GM19397 (cell line): ENCODE measurements at regions not wholly inside any gene's neighbourhood (a gene's known extent, or its start where the extent isn't known, plus 50 kb on each side); places are given as distances from the start of the nearest gene placed in this dataset.

Experiments
- ATAC-seq: cut with Tn5 transposase; IDR thresholded peaks from one replicate; pipeline ENCODE4 v1.9.1; 2021; ENCODE audit warnings: mild to moderate bottlenecking, moderate library complexity; ENCODE audit not compliant: unreplicated experiment

DNA sequence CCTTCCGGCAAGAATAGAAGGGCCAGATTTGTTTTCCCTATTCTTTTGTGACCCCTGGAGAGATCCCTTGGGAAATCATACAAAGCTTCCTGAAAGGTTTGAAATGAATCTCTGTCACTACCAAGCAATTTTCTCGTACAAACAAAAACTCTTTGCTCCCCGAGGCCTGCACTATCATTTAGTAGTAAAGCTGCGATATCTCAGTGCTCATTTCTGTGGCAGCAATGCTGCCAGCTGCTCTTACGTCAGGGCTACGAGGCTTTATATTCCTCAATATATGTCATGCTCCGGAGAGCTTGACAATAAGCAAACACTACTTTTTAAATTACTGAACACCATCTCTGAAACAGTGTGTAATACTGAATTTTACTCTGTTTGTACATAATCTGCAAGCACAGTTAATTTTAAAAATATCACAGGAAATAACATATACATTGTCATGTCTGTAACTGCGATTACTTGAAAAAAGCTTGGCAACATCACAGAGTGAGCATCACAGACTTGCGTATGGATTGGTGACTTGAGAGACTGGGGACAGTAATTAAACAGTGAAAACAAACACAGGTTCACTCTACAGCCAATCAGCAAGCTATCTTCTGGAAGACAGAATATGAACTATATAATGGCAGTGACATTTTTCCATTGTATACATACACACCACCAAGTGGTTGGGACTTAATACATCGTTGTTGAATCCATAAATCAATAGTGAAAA is 403.3 kb upstream of the NETO1 start:
- no peak for ATAC-seq

DNA sequence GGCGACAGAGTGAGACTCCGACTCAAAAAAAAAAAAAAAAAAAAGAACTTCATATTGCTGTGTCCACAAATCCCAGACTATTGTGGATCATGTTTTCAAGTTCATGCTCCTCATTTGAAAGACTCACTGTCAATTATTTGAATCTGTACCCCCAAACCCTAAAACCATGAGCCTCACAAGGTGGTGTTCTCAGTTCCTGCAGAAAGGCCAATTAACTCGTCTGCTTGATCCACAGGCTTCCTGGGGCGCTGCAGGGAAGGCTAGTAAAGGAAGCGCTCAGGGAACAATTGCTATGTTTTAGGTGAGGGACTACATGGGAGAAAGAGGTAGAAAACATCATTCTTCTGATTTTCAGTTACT is 396.8 kb upstream of the NETO1 start:
- ATAC-seq = no peak

DNA sequence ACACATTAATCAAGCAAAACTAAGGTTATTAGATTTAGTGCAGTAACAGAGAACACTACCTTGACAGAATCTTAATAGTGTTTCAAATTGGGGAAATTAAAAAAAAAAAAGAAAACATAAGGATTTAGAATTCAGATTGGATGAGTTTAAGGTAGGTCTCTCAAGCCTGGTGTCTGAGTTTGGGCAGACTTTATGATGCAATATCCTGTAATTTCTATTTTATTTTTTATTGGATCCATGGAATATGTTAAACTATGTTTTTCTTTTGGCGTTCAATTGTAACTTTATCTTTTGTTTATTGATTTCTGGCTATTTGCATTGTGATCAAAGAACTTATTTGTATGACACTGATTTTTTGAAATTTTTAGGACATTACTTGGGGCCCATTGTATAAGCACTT is 394.1 kb upstream of the NETO1 start:
- no peak for ATAC-seq

DNA sequence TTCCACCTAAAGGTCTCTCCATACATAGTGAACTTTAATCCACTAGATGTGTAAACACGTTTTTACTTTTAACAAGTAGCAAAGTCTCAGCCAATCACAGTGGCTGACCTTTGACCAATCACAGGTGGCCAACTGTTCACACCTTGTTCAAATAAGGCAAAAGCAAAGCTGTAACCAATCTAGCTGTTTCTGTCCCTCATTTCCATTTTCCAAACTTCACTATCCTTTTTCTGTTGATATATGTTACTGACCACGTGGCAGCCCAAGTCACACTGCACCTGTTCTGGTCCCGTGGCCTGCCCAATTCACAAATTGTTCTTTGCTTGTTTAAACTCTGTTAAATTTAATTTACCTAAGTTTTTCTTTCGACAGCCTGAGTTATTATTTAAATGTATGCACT is 393.5 kb upstream of the NETO1 start:
- no peak for ATAC-seq

DNA sequence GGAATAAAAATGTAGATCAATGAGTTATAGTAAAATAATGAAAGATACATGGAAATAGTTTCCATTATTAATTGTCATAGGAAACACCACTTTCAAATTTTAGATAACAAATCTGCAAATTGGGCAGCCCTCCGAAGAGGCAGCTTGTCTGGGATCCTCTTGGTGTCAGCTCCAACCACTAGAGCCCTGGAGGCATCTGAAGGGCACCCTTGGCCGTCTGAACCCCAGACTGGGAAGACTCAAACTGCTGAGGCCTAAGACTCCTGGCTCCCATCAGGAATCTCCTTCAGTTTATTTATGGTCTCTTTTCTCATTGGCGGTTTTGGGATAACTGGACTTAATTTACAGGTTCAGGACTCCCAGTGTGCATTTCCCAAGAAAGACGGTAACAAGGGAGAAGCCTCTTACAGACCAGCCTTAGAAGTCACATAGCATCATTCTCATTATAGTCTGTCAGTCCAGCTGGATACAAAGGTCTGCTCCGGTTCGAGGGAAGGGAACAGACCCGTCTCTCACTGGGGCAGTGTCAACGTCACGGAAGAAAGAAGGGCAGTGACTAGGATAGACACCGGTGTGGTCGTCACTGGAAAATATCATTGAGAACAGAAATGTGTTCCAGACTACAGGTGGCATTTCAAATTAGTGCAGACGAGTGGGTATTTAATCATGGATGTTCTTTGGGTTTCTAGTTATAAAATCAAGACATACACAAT is 390.7 kb upstream of the NETO1 start:
- ATAC-seq = no peak

DNA sequence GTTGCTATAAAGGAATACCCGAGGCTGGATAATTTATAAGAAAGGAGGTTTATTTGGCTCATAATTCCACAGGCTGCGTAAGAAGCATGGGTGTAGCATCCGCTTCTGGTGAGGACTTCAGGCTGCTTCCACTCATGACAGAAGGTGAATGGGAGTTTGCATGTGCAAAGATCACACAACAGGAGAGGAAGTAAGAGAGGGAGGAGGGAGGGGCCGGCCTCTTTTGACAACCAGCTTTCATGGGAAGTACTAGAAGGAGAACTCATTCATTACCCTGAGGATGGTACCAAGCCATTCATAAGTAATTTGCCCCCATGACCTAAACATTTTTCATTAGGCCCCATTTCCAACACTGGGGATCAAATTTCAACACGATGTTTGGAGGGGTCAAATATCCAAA is 386.8 kb upstream of the NETO1 start:
- ATAC-seq = no peak

DNA sequence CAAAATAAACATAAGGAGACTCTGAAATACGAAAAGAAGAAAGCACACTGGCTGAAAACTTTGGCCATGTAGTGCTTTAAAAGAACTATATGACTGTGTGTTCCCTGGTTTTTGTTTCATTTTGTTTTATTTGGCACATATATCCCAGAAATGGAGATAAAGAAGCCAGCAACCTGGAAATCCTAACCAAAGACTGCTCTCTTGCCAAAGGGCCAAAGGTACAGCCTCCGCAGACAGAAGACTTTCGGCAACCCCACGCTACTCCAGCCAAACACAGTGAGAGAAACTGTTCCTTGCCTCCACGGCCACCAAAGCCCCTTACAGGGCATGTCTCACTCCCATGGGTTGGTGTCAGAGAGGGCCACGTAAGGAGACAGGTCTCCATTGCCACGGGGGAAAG is 381.2 kb upstream of the NETO1 start:
- no peak for ATAC-seq

DNA sequence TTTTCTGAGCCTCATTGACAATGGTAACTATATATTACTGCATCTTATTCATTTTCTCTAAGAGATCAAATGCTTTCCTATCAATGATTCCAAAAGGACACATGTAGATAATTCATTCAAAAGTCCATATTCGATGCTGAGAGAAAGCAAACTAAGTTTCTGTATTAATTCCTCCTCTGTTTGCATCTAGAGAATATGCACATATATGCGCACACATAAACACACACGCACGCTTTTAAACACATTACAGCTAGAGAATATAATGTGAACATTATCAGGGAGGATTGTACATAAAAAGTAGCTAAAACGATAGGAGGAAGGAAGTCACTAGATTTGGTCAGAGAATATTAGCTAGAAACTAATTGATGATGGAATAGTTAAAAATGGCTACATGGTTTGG is 379.0 kb upstream of the NETO1 start:
- ATAC-seq = no peak

DNA sequence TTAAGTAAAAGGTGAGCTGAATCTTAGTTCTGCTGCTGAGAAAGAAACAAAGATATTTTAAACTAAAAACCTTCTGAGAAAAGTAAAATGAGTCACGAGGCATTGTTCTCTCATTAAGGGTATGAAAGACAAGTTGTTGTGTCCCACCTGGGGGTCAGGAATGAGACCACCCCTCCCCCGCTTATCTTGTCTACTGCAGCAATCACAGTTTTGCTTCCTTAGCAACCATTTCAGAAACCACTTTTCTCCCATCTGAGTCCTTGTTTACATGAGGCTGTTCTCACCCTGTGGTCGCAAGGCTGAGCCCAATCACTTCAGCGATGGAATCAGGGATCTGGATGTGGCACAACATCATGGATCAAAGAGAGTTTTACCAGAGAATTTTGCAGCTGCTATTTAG is 377.6 kb upstream of the NETO1 start:
- no peak for ATAC-seq

DNA sequence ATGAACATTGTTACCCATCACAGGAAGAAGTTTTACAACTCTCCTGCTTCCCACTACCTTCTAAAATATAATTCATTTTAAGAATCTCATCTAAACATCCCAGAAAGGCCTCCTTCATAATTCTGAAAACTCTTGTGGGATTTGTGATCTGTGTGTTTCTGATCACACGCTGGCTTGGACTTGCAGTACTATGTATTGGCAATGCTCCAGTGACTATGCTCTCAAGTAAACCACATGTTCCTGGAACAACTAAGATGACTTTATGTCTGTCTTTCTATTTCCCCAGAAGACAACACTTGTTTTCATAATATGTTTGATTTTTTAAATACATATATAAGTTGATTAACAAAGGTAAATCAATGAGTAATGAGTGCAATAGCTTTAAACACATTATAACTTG is 376.6 kb upstream of the NETO1 start:
- ATAC-seq = no peak

DNA sequence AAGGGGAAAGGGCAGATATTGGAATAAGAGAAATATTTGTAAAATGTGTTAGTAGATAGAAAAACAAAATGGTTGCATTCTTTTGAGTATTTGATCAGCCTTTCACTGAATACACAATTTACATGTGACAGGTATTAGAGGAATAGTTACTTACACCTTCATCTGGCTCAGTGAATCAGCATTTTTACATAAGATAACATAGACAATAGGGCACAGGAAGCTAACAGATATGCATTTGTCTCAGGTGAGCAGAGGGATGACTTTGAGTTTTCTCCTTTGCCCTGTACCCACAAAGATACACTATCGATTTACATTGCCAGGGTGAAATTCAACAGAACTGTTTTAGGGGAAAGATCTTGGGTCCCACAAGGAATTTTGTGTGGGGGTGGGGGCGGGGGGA is 373.1 kb upstream of the NETO1 start:
- ATAC-seq = no peak

DNA sequence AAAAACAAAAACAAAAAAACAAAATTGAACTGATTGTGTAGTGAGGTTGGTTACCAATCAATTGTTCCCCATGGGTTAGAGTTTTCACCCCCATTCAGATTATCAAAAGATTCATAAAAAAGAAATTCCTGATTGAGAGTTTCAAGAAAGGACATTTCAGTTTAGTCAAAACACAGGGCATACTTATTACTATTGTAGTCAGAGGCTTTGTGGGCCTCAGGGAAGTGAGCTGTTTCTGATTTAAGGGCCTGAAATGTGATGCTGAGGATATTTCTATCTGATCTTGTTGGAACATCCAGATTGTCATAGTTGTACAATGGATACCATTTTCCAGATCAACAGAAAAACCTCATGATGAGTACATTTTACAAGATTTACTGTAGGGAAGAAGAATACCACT is 368.1 kb upstream of the NETO1 start:
- ATAC-seq = no peak

DNA sequence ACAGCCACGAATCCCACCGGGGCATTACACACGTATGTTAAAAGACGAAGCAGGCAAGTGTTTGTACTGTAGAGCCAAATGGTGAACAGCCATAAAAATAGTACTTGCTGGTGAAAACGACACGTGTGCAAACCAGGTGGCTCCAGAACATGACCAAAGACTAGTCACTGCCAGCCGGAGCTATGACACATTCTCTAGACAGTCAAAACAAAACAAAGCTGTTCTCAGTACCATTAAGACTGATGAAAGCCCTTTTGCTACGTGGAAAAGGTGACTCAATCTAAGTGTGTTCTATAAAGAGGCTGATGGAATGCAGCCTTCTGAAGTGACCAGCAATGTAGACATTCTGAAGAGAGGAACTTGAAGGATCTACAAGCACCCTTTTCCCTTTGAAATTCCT is 367.7 kb upstream of the NETO1 start:
- ATAC-seq = peak; percentile 84

DNA sequence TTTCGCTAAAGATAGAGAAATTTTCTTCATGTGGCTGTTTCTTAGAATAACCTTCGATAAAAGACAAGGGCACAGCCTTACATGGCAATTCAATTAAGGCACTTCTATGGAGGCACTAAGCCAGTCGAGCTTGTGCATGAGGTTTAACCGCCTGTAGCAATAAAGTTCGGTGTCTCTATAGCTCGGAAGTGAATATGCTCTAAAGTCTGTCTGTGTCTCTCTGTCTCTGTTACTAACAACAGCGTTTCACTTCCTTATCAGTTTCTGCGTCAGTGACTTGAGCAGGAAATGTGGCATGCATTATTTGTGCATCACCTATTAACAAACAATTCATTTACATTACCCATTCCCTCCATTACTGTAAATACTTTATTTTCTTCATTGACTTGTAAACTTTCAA is 365.1 kb upstream of the NETO1 start:
- peak; percentile 85 for ATAC-seq

DNA sequence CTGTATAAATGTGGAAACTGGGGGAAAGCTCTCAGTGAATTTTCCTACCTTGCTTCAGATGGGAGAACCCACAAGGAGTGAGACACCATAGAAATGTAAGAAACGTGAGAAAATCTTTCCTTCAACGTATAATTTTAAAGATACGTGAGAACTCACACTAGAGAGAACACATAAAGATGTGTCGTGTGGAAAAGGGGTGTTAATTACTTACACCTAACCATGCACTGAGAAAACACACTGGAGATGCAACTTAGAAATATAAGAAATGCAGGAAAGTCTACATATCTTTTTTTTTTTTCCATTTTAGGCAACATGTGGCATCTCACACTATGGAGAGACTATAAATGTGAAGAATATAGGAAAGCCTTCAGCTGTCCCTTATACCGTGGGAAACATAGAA is 352.9 kb upstream of the NETO1 start:
- no peak for ATAC-seq

DNA sequence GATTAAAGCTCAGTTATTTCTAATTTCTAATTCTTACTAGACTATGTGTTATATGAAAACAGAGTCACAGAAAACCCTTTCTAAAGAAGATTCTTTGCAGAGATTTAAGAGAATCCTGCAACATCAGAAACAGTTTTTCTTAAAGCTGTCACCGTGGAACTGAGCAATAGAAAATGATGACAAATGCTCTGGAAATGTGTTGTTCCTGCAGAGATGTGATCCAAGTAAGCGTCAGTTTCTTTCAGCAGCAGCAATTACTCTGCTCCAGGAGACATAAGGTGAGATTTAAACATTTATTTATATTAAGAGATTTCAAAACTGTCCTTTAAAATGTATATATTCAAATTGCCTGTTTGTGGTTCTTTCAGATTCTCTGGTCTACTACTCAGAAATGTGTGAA is 350.5 kb upstream of the NETO1 start:
- no peak for ATAC-seq

DNA sequence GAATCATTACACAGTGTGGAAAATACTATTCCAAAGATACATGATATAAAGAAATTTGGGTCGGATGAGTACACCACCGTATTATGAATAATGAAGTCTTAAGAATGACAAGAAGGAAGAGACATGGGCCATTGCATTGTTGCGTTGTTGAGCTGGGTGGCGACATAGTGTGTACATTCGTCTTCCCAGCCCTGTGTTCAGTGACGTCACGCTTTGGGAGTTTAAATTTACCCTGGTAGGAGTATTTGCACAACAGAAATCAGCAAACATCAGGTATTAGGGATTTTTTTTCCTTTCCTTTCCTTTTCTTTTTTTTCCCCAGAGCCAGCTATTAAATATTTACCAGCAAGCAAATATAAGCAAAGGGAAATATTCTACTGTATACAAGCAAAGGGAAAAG is 347.2 kb upstream of the NETO1 start:
- no peak for ATAC-seq

DNA sequence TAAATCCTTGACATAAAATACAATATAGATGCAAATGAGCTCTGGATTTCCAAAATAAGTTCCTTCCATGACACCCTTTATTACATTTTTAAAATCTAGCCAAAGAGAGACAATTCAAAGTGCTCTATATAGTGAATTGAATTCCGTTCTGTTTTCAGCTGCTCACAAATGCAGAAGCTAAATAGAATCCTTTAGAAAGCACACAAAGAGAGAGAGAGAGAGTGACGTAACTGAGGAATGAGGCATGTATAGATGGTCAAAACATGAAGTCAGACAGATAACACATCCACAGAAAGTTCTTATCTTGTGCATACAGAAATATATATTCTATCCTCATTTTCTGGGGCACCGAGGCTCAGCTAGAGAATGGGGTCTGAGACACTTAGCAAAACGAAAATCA is 344.7 kb upstream of the NETO1 start:
- no peak for ATAC-seq

DNA sequence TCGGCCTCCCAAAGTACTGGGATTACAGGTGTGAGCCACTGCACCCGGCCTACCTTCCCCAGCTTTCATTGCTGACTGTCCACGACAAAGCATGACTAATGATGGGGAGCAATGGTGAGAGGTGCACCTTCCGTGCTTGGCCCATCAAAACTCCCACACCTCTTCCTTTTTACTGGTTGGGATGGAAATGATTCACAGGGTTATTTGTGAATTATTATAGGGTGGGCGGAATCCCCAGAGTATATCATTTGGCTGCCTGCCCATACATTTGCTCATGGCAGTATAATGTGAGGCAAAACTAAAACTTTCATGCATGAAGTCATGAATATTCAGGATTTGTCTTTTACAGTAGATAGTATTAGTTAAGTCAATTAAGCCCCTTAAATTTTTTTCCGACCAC is 334.2 kb upstream of the NETO1 start:
- no peak for ATAC-seq

DNA sequence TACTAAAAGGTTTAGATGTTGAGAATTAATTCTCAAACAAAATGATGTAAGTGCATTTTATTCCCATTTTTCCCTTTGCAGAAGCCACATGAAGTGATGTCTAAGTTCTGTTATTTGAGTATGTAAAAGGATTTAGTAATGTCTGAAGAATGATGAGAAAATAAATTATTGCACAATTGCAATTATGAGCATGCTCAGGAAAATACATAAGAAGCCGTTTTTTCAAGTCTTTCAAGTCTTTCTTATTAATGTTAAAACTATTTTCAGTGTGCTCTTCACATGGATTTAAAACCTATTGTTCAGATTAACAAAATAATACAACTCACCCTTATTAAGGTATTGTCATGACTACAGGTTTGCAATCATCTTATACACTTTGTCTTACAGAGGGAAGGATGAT is 331.4 kb upstream of the NETO1 start:
- ATAC-seq = no peak

DNA sequence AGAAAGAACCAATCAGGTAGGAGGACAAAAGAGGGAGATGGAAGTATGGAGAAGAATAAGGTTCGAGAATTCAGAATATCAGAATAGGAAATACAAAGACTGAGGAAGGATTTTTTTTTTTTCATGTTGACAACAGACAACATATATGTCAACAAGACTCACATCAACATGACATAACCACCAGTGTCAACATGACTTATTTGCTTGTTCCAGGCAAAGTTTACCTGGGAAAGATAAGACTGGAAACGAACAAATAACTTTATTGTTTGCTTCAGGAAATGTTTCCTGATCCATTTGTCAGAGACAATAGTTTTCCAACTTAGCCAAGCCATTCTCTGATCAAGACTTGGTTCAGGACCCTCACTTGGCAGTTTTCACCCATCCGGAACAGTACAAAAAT is 321.9 kb upstream of the NETO1 start:
- ATAC-seq = no peak

DNA sequence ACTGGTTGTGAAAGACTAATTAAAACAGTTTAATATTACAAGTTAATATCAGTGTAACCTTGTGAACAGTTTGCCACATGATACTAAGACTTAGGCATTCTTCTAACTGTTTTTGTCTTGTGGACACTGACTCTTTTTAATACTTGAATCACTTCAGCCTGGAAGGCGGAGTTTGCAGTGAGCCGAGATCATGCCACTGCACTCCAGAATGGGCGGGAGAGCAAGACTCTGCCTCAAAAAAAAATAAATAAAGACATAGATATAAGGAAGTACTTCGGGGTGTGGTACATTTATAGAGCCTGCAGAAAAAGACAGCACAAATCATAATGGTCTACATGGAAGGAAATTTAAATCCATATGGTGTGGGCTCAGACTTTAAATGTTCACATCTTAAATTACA is 300.4 kb upstream of the NETO1 start:
- ATAC-seq = no peak

DNA sequence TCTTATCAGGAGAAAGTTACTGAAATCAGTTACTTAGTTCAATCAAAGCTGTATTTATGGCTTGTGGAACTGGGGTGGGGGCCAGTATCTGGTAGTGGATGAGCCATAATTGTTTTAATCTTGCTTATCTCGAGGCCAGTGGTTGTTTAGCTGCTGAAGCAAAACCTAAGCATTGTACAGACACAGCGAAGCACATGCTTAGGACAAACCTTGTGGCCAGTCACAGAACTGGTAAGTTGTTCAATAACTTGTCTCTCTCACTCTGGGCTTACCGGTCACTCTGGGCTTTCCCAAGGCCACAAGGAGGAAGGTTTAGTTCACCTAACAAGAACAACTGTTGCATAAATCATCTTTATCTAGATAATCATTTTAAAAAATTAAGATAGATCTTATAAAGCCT is 296.6 kb upstream of the NETO1 start:
- ATAC-seq = no peak
